Keratinocyte (primary cell): ENCODE measurements at regions not wholly inside any gene's neighbourhood (a gene's known extent, or its start where the extent isn't known, plus 50 kb on each side); places are given as distances from the start of the nearest gene placed in this dataset.

ENCODE experiments used
- DNase-seq: peaks from one replicate; pipeline ENCODE4 v3.0.0-alpha.2; 2011; ENCODE audit warnings: low read depth, missing footprints, low spot score
- FAIRE-seq: peaks from 2 replicates; lab custom pipeline; 2011; peaks lifted over from hg19 to GRCh38; lab: Jason Lieb, UNC
- H2AFZ ChIP-seq: 2 replicates; pipeline ENCODE4 v1.6.0; 2012; ENCODE audit warnings: low read length, control low read depth, inconsistent platforms; ENCODE audit not compliant: control insufficient read depth
- H3K27ac ChIP-seq: 2 replicates; pipeline ENCODE4 v1.5.1; 2011; ENCODE audit warnings: low read length; ENCODE audit not compliant: control insufficient read depth, insufficient read depth
- H3K27me3 ChIP-seq: 3 replicates; pipeline ENCODE4 v1.6.0; 2011; ENCODE audit warnings: low read length; ENCODE audit not compliant: control insufficient read depth, insufficient read depth; ENCODE audit errors: extremely low read depth
- H3K36me3 ChIP-seq, 2 experiments: 2 replicates in 1 of 2; 3 replicates in 1 of 2; pipeline ENCODE4 v1.5.1; 2011; ENCODE audit warnings: low read length in 2 of 2, mild to moderate bottlenecking in 1 of 2; ENCODE audit not compliant: control insufficient read depth in 2 of 2, insufficient read depth in 2 of 2; ENCODE audit errors: extremely low read depth in 1 of 2
- H3K4me1 ChIP-seq: 3 replicates; pipeline ENCODE4 v1.5.1; 2011; ENCODE audit warnings: low read length; ENCODE audit not compliant: control insufficient read depth, insufficient read depth; ENCODE audit errors: extremely low read depth
- H3K4me2 ChIP-seq: 3 replicates; pipeline ENCODE4 v1.6.0; 2011; ENCODE audit warnings: low read depth, low read length; ENCODE audit not compliant: control insufficient read depth, insufficient read depth; ENCODE audit errors: extremely low read depth
- H3K4me3 ChIP-seq, 3 experiments: fragments of 200-600 bp in 1 of 3; sonication (generic) in 1 of 3; 2 replicates in 2 of 3; 3 replicates in 1 of 3; pipeline ENCODE4 v1.5.1; 2011 to 2016; ENCODE audit warnings: low read length in 3 of 3, mild to moderate bottlenecking in 3 of 3, control low read depth in 2 of 3, inconsistent platforms in 1 of 3, low read depth in 1 of 3, mixed read lengths in 1 of 3, mixed run types in 1 of 3, moderate library complexity in 1 of 3; ENCODE audit not compliant: control insufficient read depth in 2 of 3, insufficient read depth in 2 of 3; ENCODE audit errors: extremely low read depth in 1 of 3
- H3K79me2 ChIP-seq: 2 replicates; pipeline ENCODE4 v1.6.0; 2012; ENCODE audit warnings: low read length; ENCODE audit not compliant: control insufficient read depth, insufficient read depth
- H3K9ac ChIP-seq: 3 replicates; pipeline ENCODE4 v1.6.0; 2011; ENCODE audit warnings: low read length; ENCODE audit not compliant: control insufficient read depth, insufficient read depth; ENCODE audit errors: extremely low read depth
- H3K9me1 ChIP-seq: 3 replicates; pipeline ENCODE4 v1.6.0; 2011; ENCODE audit warnings: low read length; ENCODE audit not compliant: control insufficient read depth, insufficient read depth; ENCODE audit errors: extremely low read depth
- H3K9me3 ChIP-seq: 2 replicates; pipeline ENCODE4 v1.5.1; 2012; ENCODE audit warnings: low read depth, low read length; ENCODE audit not compliant: control insufficient read depth
- H4K20me1 ChIP-seq: 3 replicates; pipeline ENCODE4 v1.6.0; 2011; ENCODE audit warnings: low read length; ENCODE audit not compliant: control insufficient read depth, insufficient read depth; ENCODE audit errors: extremely low read depth
- CTCF ChIP-seq, 3 experiments: IDR thresholded peaks in 1 of 3; conservative IDR thresholded peaks in 1 of 3; optimal IDR thresholded peaks in 1 of 3; 2 replicates in 2 of 3; 3 replicates in 1 of 3; pipeline versions ENCODE3 to v1.5.1; 2011; ENCODE audit warnings: low read length in 3 of 3, mild to moderate bottlenecking in 3 of 3, moderate library complexity in 2 of 3, control low read depth in 1 of 3, inconsistent platforms in 1 of 3; ENCODE audit not compliant: insufficient read depth in 2 of 3; ENCODE audit errors: extremely low read depth in 1 of 3
- EZH2 ChIP-seq: IDR thresholded peaks from one replicate; pipeline ENCODE4 v1.6.1; 2012; ENCODE audit warnings: inconsistent platforms, mild to moderate bottlenecking, low read length, moderate library complexity
- dilution Hi-C: fragments of 300-500 bp; cut with MboI; formaldehyde crosslinking; loops from one replicate; pipeline ENCODE4 v1.7.0; 2020; ENCODE audit warnings: low sequenced_read_pairs; ENCODE audit not compliant: extremely low pct_ligation_motif_present

GRCh38 chr18:2281523-2282199, 289.6 kb downstream of the METTL4 start:
- Histone ChIP-seq H3K4me3 (no peak overlapping the region), H3K9me3 (no peaks in the 10 kb centered on the region), H3K36me3 (no peaks in the 10 kb centered on the region), H3K9me1 (no peaks in the 10 kb centered on the region), H3K79me2 (no peaks in the 10 kb centered on the region), H3K4me2 (no peak overlapping the region), H3K27ac (no peak overlapping the region), H2AFZ (no peak overlapping the region), H3K27me3 (no peaks in the 10 kb centered on the region), H4K20me1 (no peaks in the 10 kb centered on the region), H3K4me1 (no peaks in the 10 kb centered on the region), H3K9ac (no peak overlapping the region)
- FAIRE-seq (no peak), DNase-seq (no peak)
- dilution Hi-C loops = no loop called here
- TF ChIP-seq EZH2 (no peak), CTCF (optimal IDR thresholded peaks at IDR 0.05 in 1 of 3, IDR thresholded peaks at IDR 0.05 in 1 of 3, conservative IDR thresholded peaks at IDR 0.05 in 1 of 3; ENCODE audit: extremely low read depth in 1 of 3, insufficient read depth in 2 of 3, low read length in 3 of 3) (no peak)

- dilution Hi-C loops = no loop called here
- H3K4me2 ChIP-seq = no peak overlapping the region
- no peak overlapping the region for H3K27ac ChIP-seq
- H3K4me1 ChIP-seq = no peaks in the 10 kb centered on the region
- peak overlapping the region; percentile 51 for H2AFZ ChIP-seq
- no peaks in the 10 kb centered on the region for H3K36me3 ChIP-seq
- no peak overlapping the region for H3K4me3 ChIP-seq
- no peaks in the 10 kb centered on the region for H3K9me3 ChIP-seq
- TF ChIP-seq CTCF (optimal IDR thresholded peaks at IDR 0.05 in 1 of 3, IDR thresholded peaks at IDR 0.05 in 1 of 3, conservative IDR thresholded peaks at IDR 0.05 in 1 of 3; ENCODE audit: extremely low read depth in 1 of 3, insufficient read depth in 2 of 3, low read length in 3 of 3) (no peak), EZH2 (no peak)
- H4K20me1 ChIP-seq = no peaks in the 10 kb centered on the region
- H3K79me2 ChIP-seq = no peaks in the 10 kb centered on the region
- DNase-seq = no peak
- no peaks in the 10 kb centered on the region for H3K9me1 ChIP-seq
- no peak overlapping the region for H3K9ac ChIP-seq
- no peaks in the 10 kb centered on the region for H3K27me3 ChIP-seq
- no peak for FAIRE-seq
Observed at GRCh38 chr18:2293109-2293839, 278.0 kb downstream of the METTL4 start.
